Fibroblast of the aortic adventitia (primary cell): ENCODE measurements at regions not wholly inside any gene's neighbourhood (a gene's known extent, or its start where the extent isn't known, plus 50 kb on each side); places are given as distances from the start of the nearest gene placed in this dataset.
"Not testable (repeated sequence)": the region's sequence is repeated elsewhere in the genome, so short reads cannot be mapped to it uniquely, and the experiment has no call there.

Source experiments
- DNase-seq: peaks from one replicate; pipeline ENCODE4 v3.0.0-alpha.2; 2010; ENCODE audit warnings: low read depth
- H3K4me3 ChIP-seq: 2 replicates; pipeline ENCODE4 v1.5.1; 2011; ENCODE audit warnings: low read depth, mild to moderate bottlenecking, control low read depth, low read length, moderate library complexity
- CTCF ChIP-seq: IDR thresholded peaks from 2 replicates; pipeline ENCODE4 v1.5.1; 2011; ENCODE audit warnings: mild to moderate bottlenecking, low read length, control low read depth, inconsistent platforms; ENCODE audit not compliant: insufficient read depth

GRCh38 chr16:31581065-31581464, 53.4 kb downstream of the AHSP start:
- not testable (repeated sequence) for H3K4me3 ChIP-seq, DNase-seq

- not testable (repeated sequence) for DNase-seq, H3K4me3 ChIP-seq
Observed at GRCh38 chr16:31601737-31602384, 74.2 kb downstream of the AHSP start.

GRCh38 chr16:31618130-31618529, 90.4 kb downstream of the AHSP start:
- H3K4me3 ChIP-seq, result no peak overlapping the region
- TF ChIP-seq CTCF, result no peak

GRCh38 chr16:31636433-31636832, 108.7 kb downstream of the AHSP start:
- H3K4me3 ChIP-seq, result no peak overlapping the region
- DNase-seq, result no peak
- TF ChIP-seq CTCF, result no peak

More at GRCh38 chr16:31618130-31618529, 90.4 kb downstream of the AHSP start:
- no peak for DNase-seq

GRCh38 chr16:31641279-31641678, 113.6 kb downstream of the AHSP start:
- no peak for TF ChIP-seq CTCF
- no peak overlapping the region for H3K4me3 ChIP-seq
- no peak for DNase-seq

- not testable (repeated sequence) for DNase-seq
Observed at GRCh38 chr16:31655674-31656073, 128.0 kb downstream of the AHSP start.

GRCh38 chr16:31664683-31665482, 137.2 kb downstream of the AHSP start:
- TF ChIP-seq CTCF, result no peak
- H3K4me3 ChIP-seq, result no peak overlapping the region
- DNase-seq, result no peak

More at GRCh38 chr16:31655674-31656073, 128.0 kb downstream of the AHSP start:
- H3K4me3 ChIP-seq, result not testable (repeated sequence)

- TF ChIP-seq CTCF, result no peak
- no peak overlapping the region for H3K4me3 ChIP-seq
- no peak for DNase-seq
Observed at GRCh38 chr16:31674686-31675085, 147.0 kb downstream of the AHSP start.
